ENCODE measurements at regions not wholly inside any gene's neighbourhood (a gene's known extent, or its start where the extent isn't known, plus 50 kb on each side); places are given as distances from the start of the nearest gene placed in this dataset.

GRCh38 chr21:15401331-15401730 is 328.5 kb upstream of the USP25 start:
- DNase-seq, result no peak

GRCh38 chr21:15405214-15405613 is 324.6 kb upstream of the USP25 start:
- DNase-seq, result no peak

GRCh38 chr21:15406791-15407190 is 323.0 kb upstream of the USP25 start:
- DNase-seq, result no peak

- DNase-seq, result no peak
Measured at GRCh38 chr21:15407585-15407984, 322.2 kb upstream of the USP25 start.

GRCh38 chr21:15408089-15408488 is 321.7 kb upstream of the USP25 start:
- no peak for DNase-seq

- DNase-seq, result no peak
Measured at GRCh38 chr21:15409031-15409430, 320.8 kb upstream of the USP25 start.

GRCh38 chr21:15410853-15411252 is 318.9 kb upstream of the USP25 start:
- no peak for DNase-seq

GRCh38 chr21:15414057-15414456 is 315.7 kb upstream of the USP25 start:
- no peak for DNase-seq

DNA sequence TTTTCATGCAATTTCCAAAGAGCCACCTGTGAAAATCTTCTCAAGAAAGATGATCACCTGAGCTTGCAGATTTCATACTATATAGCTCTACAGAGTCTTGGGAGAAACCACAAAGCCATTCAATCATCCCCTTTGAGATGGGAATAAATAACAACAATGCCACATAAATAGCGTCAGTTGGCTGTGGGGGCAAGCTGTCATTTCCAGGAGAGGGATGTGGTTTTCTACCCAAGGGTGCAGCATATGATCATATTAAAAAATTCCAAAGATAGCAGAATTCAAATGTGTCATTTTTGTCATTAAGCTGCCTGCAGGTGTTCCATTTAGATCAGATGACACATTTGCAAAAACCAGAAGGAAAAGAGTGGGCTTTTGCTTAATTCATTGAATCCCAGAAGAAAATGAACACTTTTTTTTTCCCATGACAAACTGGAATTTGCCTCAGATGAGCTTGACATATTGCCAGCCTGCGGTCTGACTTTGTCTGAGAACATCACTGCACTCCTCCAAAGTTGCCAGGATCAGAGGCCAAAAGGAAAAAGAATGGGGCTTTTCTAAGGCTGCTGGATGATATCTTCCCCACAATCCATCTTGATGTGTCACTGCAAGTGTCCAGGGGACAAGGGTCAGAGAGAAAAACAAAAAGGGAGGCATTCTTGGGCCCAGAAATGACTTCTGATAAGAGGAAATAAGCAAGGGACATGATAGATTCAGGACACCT is 314.1 kb upstream of the USP25 start:
- no peak for DNase-seq

- DNase-seq, result no peak
Measured at GRCh38 chr21:15421441-15421881, 308.3 kb upstream of the USP25 start.

DNA sequence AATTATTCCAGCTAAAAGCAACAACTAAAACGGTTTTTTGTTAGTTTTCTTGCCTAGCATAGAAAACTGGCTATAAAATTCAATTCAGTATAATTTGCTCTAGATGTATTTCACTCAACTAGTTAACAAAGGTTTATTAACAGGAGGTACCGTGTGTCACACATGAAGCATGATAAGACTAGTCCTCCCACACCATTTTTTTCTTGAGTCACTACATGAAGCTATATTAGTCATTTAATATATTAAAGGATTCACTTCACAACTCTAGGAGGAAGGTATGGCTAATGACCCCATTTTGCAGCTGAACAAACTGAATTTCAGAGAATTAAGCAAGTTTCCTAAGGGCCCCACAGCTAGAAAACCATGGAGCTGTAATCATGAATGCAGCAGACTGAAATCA is 307.8 kb upstream of the USP25 start:
- no peak for DNase-seq

DNA sequence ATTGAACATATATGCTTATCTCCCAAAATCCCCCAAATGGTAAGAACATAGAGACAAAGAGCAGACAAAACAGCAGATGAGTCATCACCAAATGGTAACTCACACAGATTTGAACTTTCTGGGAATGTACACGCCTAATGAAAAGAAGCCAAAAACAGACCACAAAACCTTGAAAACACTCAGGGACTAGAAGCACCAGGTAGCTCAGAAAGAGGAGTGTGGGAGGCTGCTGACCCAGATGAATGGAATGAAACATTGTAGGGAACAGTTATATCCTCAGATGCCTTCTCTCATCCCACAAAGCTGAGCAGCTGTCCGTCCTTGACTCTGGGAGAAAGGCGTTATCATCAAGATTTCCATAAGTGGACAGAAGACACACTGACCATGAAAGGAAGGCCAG is 307.0 kb upstream of the USP25 start:
- no peak for DNase-seq

GRCh38 chr21:15423676-15424445 is 305.9 kb upstream of the USP25 start:
- DNase-seq, result no peak

- no peak for DNase-seq
Measured at GRCh38 chr21:15425049-15425448, 304.7 kb upstream of the USP25 start.

DNA sequence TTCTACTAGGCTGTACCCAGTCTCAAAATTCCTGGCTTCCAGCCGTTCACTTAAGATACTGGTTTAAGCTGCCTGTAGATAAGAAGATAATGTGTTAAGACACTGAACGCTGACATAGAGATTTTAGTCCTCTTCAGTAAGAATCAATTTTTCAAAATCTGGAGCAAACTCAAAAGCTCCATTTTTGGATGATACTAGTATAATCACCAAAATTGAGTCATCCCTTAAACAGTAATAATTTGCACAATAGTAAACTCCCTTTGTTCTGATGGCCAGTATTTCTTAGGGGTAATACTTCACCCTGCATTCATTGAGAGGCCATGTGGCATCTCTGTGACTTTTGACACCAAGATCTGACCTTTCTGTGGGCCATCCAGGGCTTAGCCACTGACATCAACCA is 299.8 kb upstream of the USP25 start:
- DNase-seq, result no peak

DNA sequence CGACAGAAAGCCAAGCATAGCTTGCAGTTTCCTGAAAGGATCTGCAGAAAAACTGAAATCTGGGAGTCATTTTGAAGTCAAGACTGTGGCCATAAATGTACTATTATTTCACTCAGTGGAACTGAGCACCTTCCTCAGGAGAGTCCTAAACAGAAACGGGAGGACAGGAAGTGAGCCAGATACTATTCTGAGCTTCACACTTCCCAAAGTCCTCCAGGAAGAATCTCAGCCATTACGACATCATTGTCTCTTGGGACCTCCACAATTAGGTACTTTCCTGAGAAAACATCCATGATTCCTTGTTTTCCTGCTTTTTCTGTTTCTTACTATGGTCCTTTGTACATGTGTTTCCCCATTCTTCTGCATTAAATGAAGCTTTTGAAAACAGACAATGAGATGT is 299.2 kb upstream of the USP25 start:
- no peak for DNase-seq

DNA sequence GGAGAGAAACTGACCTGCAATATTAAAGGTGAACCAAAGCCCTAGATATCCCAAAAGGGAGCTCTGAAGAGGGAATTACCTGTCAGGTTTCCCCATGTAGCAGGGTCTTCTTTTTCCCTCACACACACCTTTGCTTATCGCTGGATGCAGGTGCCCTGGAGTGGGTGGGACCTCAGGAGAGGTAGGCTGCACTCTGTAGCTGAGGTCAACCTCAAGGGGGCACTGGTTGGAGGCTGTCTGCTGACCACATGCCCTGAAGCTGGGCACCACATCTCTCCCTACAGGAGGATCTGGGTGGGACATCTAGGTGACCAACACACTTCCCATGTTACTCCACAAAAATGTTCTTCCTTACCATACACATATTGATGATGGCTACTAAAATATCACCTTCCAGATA is 298.7 kb upstream of the USP25 start:
- DNase-seq, result no peak

DNA sequence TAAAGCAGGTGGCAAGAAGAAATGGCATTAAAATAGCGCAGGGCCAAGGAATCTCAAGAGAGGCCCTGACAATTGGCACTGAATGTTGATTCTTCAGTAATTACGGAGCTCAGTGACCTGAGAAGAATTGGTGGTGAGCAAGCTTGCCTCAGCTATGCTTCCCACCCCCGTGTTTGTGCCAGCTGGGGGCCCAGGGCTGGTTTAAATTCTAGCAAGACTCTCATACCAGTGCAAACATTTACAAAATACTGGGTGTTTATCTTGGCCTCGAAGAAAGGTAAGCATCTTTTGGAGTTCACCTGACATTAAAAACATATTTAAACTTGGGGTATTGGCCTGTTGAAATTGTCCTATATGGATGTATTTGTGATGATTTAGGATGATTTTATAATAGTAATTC is 296.7 kb upstream of the USP25 start:
- no peak for DNase-seq

- no peak for DNase-seq
Measured at GRCh38 chr21:15434163-15434905, 295.4 kb upstream of the USP25 start.

- DNase-seq, result no peak
Measured at GRCh38 chr21:15436031-15436430, 293.8 kb upstream of the USP25 start.

GRCh38 chr21:15437883-15438282 is 291.9 kb upstream of the USP25 start:
- DNase-seq, result no peak

DNA sequence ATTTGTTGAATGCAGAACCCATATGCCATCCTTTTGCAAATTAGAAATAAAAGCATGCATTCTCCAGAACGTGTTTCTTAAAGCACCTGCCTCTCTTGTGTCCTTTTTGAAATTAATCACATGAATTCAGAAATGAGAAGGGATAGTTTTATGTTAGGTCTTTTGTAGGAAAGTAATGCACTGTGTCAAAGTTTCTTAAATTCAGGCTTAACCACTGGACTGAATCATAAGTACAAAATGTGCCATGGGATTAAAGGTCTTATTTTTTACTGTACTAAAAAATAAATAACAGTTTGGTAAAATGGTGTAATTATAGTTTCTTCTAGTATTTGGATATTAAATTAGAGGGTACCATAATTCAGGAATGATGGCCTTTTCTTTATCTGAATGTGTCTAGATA is 290.1 kb upstream of the USP25 start:
- no peak for DNase-seq

DNA sequence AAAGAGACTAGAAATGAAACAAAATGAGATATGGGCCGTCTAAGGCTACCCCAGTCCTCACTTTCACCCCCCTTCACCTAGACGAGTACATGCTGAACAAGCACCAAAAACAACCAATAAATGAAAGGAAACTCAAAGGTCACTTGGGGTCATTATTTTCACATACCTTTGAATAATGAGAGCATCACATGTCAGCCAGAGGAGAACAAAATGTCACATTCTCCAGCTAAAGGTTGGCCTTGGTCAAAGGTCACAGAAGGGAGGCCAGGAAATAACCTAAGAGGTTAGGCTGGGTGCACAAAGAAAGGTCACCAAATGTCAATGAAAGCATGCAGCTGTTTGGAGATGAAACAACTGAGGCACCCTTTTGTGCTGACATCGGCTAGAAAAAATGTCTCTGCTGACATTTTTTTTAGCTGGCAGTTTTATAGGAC is 288.7 kb upstream of the USP25 start:
- no peak for DNase-seq

GRCh38 chr21:15441992-15442391 is 287.8 kb upstream of the USP25 start:
- no peak for DNase-seq
